H9 (cell line): ENCODE measurements at regions not wholly inside any gene's neighbourhood (a gene's known extent, or its start where the extent isn't known, plus 50 kb on each side); places are given as distances from the start of the nearest gene placed in this dataset.

ENCODE experiments used
- DNase-seq: peaks from one replicate; pipeline ENCODE4 v3.0.0-alpha.2; 2017
- H2AFZ ChIP-seq: one replicate; pipeline ENCODE4 v1.6.1; 2013; ENCODE audit warnings: mild to moderate bottlenecking, low read length, control low read depth, moderate library complexity
- H2AK5ac ChIP-seq: 2 replicates; pipeline ENCODE4 v1.6.1; 2013; ENCODE audit warnings: low read length, control low read depth, mixed read lengths; ENCODE audit not compliant: insufficient read length
- H2BK120ac ChIP-seq: one replicate; pipeline ENCODE4 v1.6.1; 2013; ENCODE audit warnings: low read depth, mild to moderate bottlenecking, low read length, control low read depth, inconsistent platforms; ENCODE audit not compliant: poor library complexity, severe bottlenecking
- H2BK12ac ChIP-seq: 2 replicates; pipeline ENCODE4 v1.6.1; 2013; ENCODE audit warnings: low read length, control low read depth, mixed read lengths, low read depth; ENCODE audit not compliant: insufficient read length
- H2BK15ac ChIP-seq: 2 replicates; pipeline ENCODE4 v1.6.1; 2013; ENCODE audit warnings: low read depth, low read length, control low read depth
- H2BK20ac ChIP-seq: one replicate; pipeline ENCODE4 v1.6.1; 2013; ENCODE audit warnings: low read depth, mild to moderate bottlenecking, low read length, control low read depth, inconsistent platforms; ENCODE audit not compliant: poor library complexity, severe bottlenecking
- H2BK5ac ChIP-seq: 2 replicates; pipeline ENCODE4 v1.6.1; 2013; ENCODE audit warnings: low read length, control low read depth, mixed read lengths; ENCODE audit not compliant: insufficient read length
- H3K14ac ChIP-seq: 2 replicates; pipeline ENCODE4 v1.6.1; 2013; ENCODE audit warnings: low read length, control low read depth; ENCODE audit not compliant: insufficient read depth
- H3K18ac ChIP-seq: 2 replicates; pipeline ENCODE4 v1.6.1; 2013; ENCODE audit warnings: low read depth, mild to moderate bottlenecking, mixed read lengths, low read length, control low read depth; ENCODE audit not compliant: insufficient read length
- H3K23ac ChIP-seq: 2 replicates; pipeline ENCODE4 v1.6.1; 2013; ENCODE audit warnings: low read length, control low read depth, mixed read lengths, low read depth; ENCODE audit not compliant: insufficient read length
- H3K23me2 ChIP-seq: 2 replicates; pipeline ENCODE4 v1.6.1; 2013; ENCODE audit warnings: low read depth, mild to moderate bottlenecking, mixed read lengths, low read length, control low read depth; ENCODE audit not compliant: insufficient read length, poor library complexity, severe bottlenecking
- H3K27ac ChIP-seq: 2 replicates; pipeline ENCODE4 v1.5.1; 2013; ENCODE audit warnings: low read length, control low read depth, mixed read lengths, low read depth; ENCODE audit not compliant: insufficient read length
- H3K27me3 ChIP-seq: 2 replicates; pipeline ENCODE4 v1.6.1; 2013; ENCODE audit warnings: low read length, control low read depth, inconsistent platforms; ENCODE audit not compliant: insufficient read depth
- H3K4ac ChIP-seq: 2 replicates; pipeline ENCODE4 v1.6.1; 2013; ENCODE audit warnings: low read depth, mild to moderate bottlenecking, control low read depth, inconsistent platforms, low read length, moderate library complexity
- H3K4me1 ChIP-seq: 2 replicates; pipeline ENCODE4 v1.6.1; 2013; ENCODE audit warnings: low read length, control low read depth, inconsistent platforms; ENCODE audit not compliant: insufficient read depth
- H3K4me2 ChIP-seq: 2 replicates; pipeline ENCODE4 v1.6.1; 2013; ENCODE audit warnings: low read length, control low read depth, mixed read lengths; ENCODE audit not compliant: insufficient read length, insufficient read depth
- H3K56ac ChIP-seq: 2 replicates; pipeline ENCODE4 v1.6.1; 2013; ENCODE audit warnings: low read depth, mild to moderate bottlenecking, mixed read lengths, low read length, control low read depth; ENCODE audit not compliant: insufficient read length
- H3K79me1 ChIP-seq: 2 replicates; pipeline ENCODE4 v1.6.1; 2013; ENCODE audit warnings: low read depth, mild to moderate bottlenecking, moderate library complexity, low read length, control low read depth, inconsistent platforms; ENCODE audit not compliant: insufficient read depth, poor library complexity, severe bottlenecking
- H3K79me2 ChIP-seq: 2 replicates; pipeline ENCODE4 v1.6.1; 2013; ENCODE audit warnings: low read length, control low read depth, inconsistent platforms; ENCODE audit not compliant: insufficient read depth
- H3K9ac ChIP-seq: 2 replicates; pipeline ENCODE4 v1.6.1; 2013; ENCODE audit warnings: low read length, control low read depth, mixed read lengths; ENCODE audit not compliant: insufficient read length; ENCODE audit errors: extremely low read depth
- H3K9me3 ChIP-seq: one replicate; pipeline ENCODE4 v1.6.1; 2013; ENCODE audit warnings: low read depth, low read length, inconsistent platforms; ENCODE audit not compliant: control insufficient read depth
- H3T11ph ChIP-seq: one replicate; pipeline ENCODE4 v1.6.1; 2013; ENCODE audit warnings: mild to moderate bottlenecking, low read length, control low read depth, inconsistent platforms
- H4K20me1 ChIP-seq: one replicate; pipeline ENCODE4 v1.6.1; 2013; ENCODE audit not compliant: control insufficient read depth, insufficient read length, insufficient read depth
- H4K5ac ChIP-seq: 2 replicates; pipeline ENCODE4 v1.6.1; 2013; ENCODE audit warnings: low read depth, mild to moderate bottlenecking, mixed read lengths, low read length, control low read depth; ENCODE audit not compliant: insufficient read length
- H4K8ac ChIP-seq: replicated peaks from 2 replicates; pipeline ENCODE4 v1.6.1; 2013; ENCODE audit warnings: low read length, control low read depth, mixed read lengths, low read depth; ENCODE audit not compliant: insufficient read length
- H4K91ac ChIP-seq: 2 replicates; pipeline ENCODE4 v1.6.1; 2013; ENCODE audit warnings: low read depth, mild to moderate bottlenecking, moderate library complexity, mixed read lengths, low read length, control low read depth; ENCODE audit not compliant: insufficient read length
- H3K27ac Mint-ChIP-seq, 3 experiments: 2 replicates in 2 of 3; 3 replicates in 1 of 3; pipeline ENCODE4 v1.8.0; 2020 to 2021; ENCODE audit warnings: mixed read lengths in 3 of 3, mild to moderate bottlenecking in 1 of 3, moderate library complexity in 1 of 3
- H3K27me3 Mint-ChIP-seq: 2 replicates; pipeline ENCODE4 v1.8.0; 2021; ENCODE audit warnings: low read depth, mild to moderate bottlenecking, moderate library complexity, mixed read lengths
- H3K36me3 Mint-ChIP-seq, 3 experiments: 2 replicates in 2 of 3; 3 replicates in 1 of 3; pipeline ENCODE4 v1.8.0; 2020 to 2021; ENCODE audit warnings: low read depth in 3 of 3, mixed read lengths in 3 of 3; ENCODE audit not compliant: insufficient read depth in 1 of 3
- H3K4me1 Mint-ChIP-seq, 2 experiments: 2 replicates each; pipeline ENCODE4 v1.8.0; 2020; ENCODE audit warnings: mixed read lengths in 2 of 2
- H3K4me3 Mint-ChIP-seq, 2 experiments: 2 replicates in 1 of 2; 3 replicates in 1 of 2; pipeline ENCODE4 v1.8.0; 2020 to 2021; ENCODE audit warnings: mild to moderate bottlenecking in 2 of 2, mixed read lengths in 2 of 2, moderate library complexity in 1 of 2
- H3K9me3 Mint-ChIP-seq, 2 experiments: 2 replicates in 1 of 2; 3 replicates in 1 of 2; pipeline ENCODE4 v1.8.0; 2020; ENCODE audit warnings: mild to moderate bottlenecking in 2 of 2, mixed read lengths in 2 of 2, moderate library complexity in 1 of 2
- WGBS: extraction: QIAGEN DNeasy Blood & Tissue Kit; methylation state at CpG from one replicate; pipeline ENCODE4 v1.1.7; 2013; ENCODE audit warnings: missing lambda C conversion rate, low lambda C conversion rate, mixed read lengths; ENCODE audit not compliant: insufficient read length; ENCODE audit errors: extremely low coverage; 5-methylcytosine and 5-hydroxymethylcytosine counted together
- TF ChIP-seq, protein P1 (sequence below): fragments of 200-600 bp; sonication (generic); conservative IDR thresholded peaks from 3 replicates; pipeline ENCODE4 v1.8.0; 2021; ENCODE audit warnings: antibody characterized with exemption, mild to moderate bottlenecking

GRCh38 chr14:50006141-50006540 lies 110.2 kb downstream of the VCPKMT start:
- H4K20me1 ChIP-seq, result no peaks in the 10 kb centered on the region
- no peak overlapping the region for H4K91ac ChIP-seq
- H3K79me2 ChIP-seq, result no peaks in the 10 kb centered on the region
- peaks cover 24 to 26% of the 10 kb centered on the region in 2 experiments for H3K4me1 Mint-ChIP-seq
- no peak overlapping the region for H3K4me2 ChIP-seq
- no peak overlapping the region for H3K9ac ChIP-seq
- no peak overlapping the region for H2BK120ac ChIP-seq
- no peak overlapping the region for H2BK5ac ChIP-seq
- H3K36me3 Mint-ChIP-seq, result no peaks in the 10 kb centered on the region; a peak in 1 of 7 replicates
- no peak overlapping the region for H3K4me3 Mint-ChIP-seq
- H3K27me3 ChIP-seq, result no peaks in the 10 kb centered on the region; the same call in 1 of the 2 replicates
- TF ChIP-seq, protein P1, sequence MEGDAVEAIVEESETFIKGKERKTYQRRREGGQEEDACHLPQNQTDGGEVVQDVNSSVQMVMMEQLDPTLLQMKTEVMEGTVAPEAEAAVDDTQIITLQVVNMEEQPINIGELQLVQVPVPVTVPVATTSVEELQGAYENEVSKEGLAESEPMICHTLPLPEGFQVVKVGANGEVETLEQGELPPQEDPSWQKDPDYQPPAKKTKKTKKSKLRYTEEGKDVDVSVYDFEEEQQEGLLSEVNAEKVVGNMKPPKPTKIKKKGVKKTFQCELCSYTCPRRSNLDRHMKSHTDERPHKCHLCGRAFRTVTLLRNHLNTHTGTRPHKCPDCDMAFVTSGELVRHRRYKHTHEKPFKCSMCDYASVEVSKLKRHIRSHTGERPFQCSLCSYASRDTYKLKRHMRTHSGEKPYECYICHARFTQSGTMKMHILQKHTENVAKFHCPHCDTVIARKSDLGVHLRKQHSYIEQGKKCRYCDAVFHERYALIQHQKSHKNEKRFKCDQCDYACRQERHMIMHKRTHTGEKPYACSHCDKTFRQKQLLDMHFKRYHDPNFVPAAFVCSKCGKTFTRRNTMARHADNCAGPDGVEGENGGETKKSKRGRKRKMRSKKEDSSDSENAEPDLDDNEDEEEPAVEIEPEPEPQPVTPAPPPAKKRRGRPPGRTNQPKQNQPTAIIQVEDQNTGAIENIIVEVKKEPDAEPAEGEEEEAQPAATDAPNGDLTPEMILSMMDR, result no peak
- no peak overlapping the region for H3K18ac ChIP-seq
- peaks cover 8% of the 10 kb centered on the region for H3K23me2 ChIP-seq
- DNase-seq, result no peak
- no peak overlapping the region for H4K5ac ChIP-seq
- no peaks in the 10 kb centered on the region for H3K9me3 ChIP-seq
- H3K9me3 Mint-ChIP-seq, result no peaks in the 10 kb centered on the region
- peaks cover 3% of the 10 kb centered on the region; the same call in 1 of the 2 replicates for H3K4me1 ChIP-seq
- no peak overlapping the region for H3K4ac ChIP-seq
- WGBS, result no CpG with 5 or more reads among the region's 4 CpGs
- H3T11ph ChIP-seq, result no peak overlapping the region
- H3K79me1 ChIP-seq, result no peaks in the 10 kb centered on the region
- H3K14ac ChIP-seq, result no peak overlapping the region
- no peak overlapping the region for H4K8ac ChIP-seq
- no peak overlapping the region for H3K27ac ChIP-seq
- H3K56ac ChIP-seq, result no peak overlapping the region
- no peak overlapping the region for H2AK5ac ChIP-seq
- H2BK15ac ChIP-seq, result no peak overlapping the region
- H2BK12ac ChIP-seq, result no peak overlapping the region
- no peak overlapping the region for H2AFZ ChIP-seq
- H3K27me3 Mint-ChIP-seq, result peaks cover 39% of the 10 kb centered on the region
- H3K27ac Mint-ChIP-seq, result no peak overlapping the region
- no peak overlapping the region for H2BK20ac ChIP-seq
- H3K23ac ChIP-seq, result no peak overlapping the region
